ENCODE measurements at regions not wholly inside any gene's neighbourhood (a gene's known extent, or its start where the extent isn't known, plus 50 kb on each side); places are given as distances from the start of the nearest gene placed in this dataset.

GRCh38 chr11:29135504-29135903, 881.3 kb downstream of the KCNA4 start:
- TF ChIP-seq CTCF (conservative IDR thresholded peaks at IDR 0.05; ENCODE audit: low read length) (no peak), EZH2phosphoT487 (IDR thresholded peaks at IDR 0.05; ENCODE audit: borderline replicate concordance) (no peak)

Data from Loucy (cell line).